ENCODE measurements at regions not wholly inside any gene's neighbourhood (a gene's known extent, or its start where the extent isn't known, plus 50 kb on each side); places are given as distances from the start of the nearest gene placed in this dataset.

- H3K79me2 ChIP-seq (ENCODE audit: insufficient read depth, low read length), result no peaks in the 10 kb centered on the region
- H3K9ac ChIP-seq (ENCODE audit: low read length), result no peak overlapping the region
- no peaks in the 10 kb centered on the region for H3K9me2 ChIP-seq (replicated peaks; ENCODE audit: insufficient read depth, low read length)
- H3K4me2 ChIP-seq (ENCODE audit: low read depth, low read length, poor library complexity, severe bottlenecking), result no peak overlapping the region
- no peaks in the 10 kb centered on the region for H3K9me3 ChIP-seq (ENCODE audit: insufficient read depth, low read length)
- TF ChIP-seq CTCF (IDR thresholded peaks at IDR 0.05; ENCODE audit: insufficient read depth, low read length, poor library complexity, severe bottlenecking), result no peak
- TF ChIP-seq EZH2phosphoT487 (conservative IDR thresholded peaks at IDR 0.05; ENCODE audit: low read length), result no peak
- H3K4me3 ChIP-seq (ENCODE audit: insufficient read depth, low read length, poor library complexity, severe bottlenecking), result no peak overlapping the region
- H3K36me3 ChIP-seq (ENCODE audit: low read length), result no peaks in the 10 kb centered on the region
- no peaks in the 10 kb centered on the region for H3F3A ChIP-seq (ENCODE audit: insufficient read depth)
- H3K27ac ChIP-seq (ENCODE audit: low read depth, low read length), result no peak overlapping the region
- H3K27me3 ChIP-seq (ENCODE audit: low read length), result no peaks in the 10 kb centered on the region
- H2AFZ ChIP-seq (ENCODE audit: low read depth, low read length, severe bottlenecking), result no peak overlapping the region
- no peaks in the 10 kb centered on the region for H4K20me1 ChIP-seq (ENCODE audit: low read depth, low read length)
Measured at GRCh38 chr3:189121092-189121491, 50.7 kb upstream of the TPRG1 start.
